ENCODE measurements at regions not wholly inside any gene's neighbourhood (a gene's known extent, or its start where the extent isn't known, plus 50 kb on each side); places are given as distances from the start of the nearest gene placed in this dataset.

- no peak for TF ChIP-seq CTCF (IDR thresholded peaks at IDR 0.05)
- DNase-seq (ENCODE audit: low spot score) = no peak
- no peak for ATAC-seq (ENCODE audit: low FRiP score)
Measured at GRCh38 chrX:125089761-125090445, 229.8 kb upstream of the TEX13C start.

- ATAC-seq (ENCODE audit: low FRiP score) (no peak), DNase-seq (ENCODE audit: low spot score) (no peak)
- no peak for TF ChIP-seq CTCF (IDR thresholded peaks at IDR 0.05)
Measured at GRCh38 chrX:125093852-125094251, 225.8 kb upstream of the TEX13C start.

DNA sequence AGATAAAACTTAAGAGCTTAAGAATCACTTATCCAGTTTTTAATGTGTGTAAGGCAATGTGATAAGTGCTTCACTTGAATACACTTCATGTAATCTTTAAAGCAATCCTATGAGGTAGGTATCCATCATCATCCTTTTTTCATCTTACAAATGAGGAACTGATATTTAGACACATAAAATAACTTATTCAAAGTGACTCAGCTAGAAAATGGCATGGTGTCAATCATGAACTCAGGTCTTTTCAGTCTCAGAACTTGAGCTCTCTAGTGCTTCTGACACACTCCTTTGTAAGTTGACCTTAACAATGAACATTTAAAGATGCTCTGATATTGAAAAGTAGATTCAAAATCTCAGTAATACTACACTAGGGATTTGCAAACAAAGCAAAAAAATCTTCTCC is 224.8 kb upstream of the TEX13C start:
- ATAC-seq (ENCODE audit: low FRiP score) (no peak), DNase-seq (ENCODE audit: low spot score) (no peak)
- no peak for TF ChIP-seq CTCF (IDR thresholded peaks at IDR 0.05)

- DNase-seq (ENCODE audit: low spot score) (no peak), ATAC-seq (ENCODE audit: low FRiP score) (no peak)
- TF ChIP-seq CTCF (IDR thresholded peaks at IDR 0.05) = no peak
Measured at GRCh38 chrX:125096469-125096868, 223.2 kb upstream of the TEX13C start.

GRCh38 chrX:125096870-125097269 is 222.8 kb upstream of the TEX13C start:
- no peak for TF ChIP-seq CTCF (IDR thresholded peaks at IDR 0.05)
- DNase-seq (ENCODE audit: low spot score) (no peak), ATAC-seq (ENCODE audit: low FRiP score) (no peak)

GRCh38 chrX:125101971-125102755 is 217.5 kb upstream of the TEX13C start:
- ATAC-seq (ENCODE audit: low FRiP score) = no peak
- no peak for TF ChIP-seq CTCF (IDR thresholded peaks at IDR 0.05)
- no peak for DNase-seq (ENCODE audit: low spot score)

DNA sequence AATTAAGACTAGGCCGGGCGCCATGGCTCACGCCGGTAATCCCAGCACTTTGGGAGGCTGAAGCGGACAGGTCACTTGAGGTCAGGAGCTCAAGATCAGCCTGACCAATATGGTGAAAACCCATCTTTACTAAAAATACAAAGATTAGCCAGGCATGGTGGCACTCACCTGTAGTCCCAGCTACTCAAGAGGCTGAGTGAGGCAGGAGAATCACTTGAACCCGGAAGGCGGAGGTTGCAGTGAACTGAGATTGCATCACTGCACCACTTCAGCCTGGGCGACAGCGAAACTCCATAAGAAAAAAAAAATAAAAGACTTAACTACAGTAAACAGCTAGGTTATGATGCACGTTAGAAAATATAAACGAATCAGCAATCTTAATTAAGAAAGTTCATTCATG is 216.0 kb upstream of the TEX13C start:
- no peak for TF ChIP-seq CTCF (IDR thresholded peaks at IDR 0.05)
- no peak for ATAC-seq (ENCODE audit: low FRiP score)
- no peak for DNase-seq (ENCODE audit: low spot score)
